PFSK-1 (cell line): ENCODE measurements at regions not wholly inside any gene's neighbourhood (a gene's known extent, or its start where the extent isn't known, plus 50 kb on each side); places are given as distances from the start of the nearest gene placed in this dataset.

Source experiments
- FOXP2 ChIP-seq: optimal IDR thresholded peaks from 2 replicates; pipeline ENCODE3; 2011; ENCODE audit warnings: borderline replicate concordance, control low read depth, inconsistent platforms; ENCODE audit not compliant: insufficient read depth; ENCODE audit errors: extremely low read length, extremely low read depth
- POLR2AphosphoS5 ChIP-seq: IDR thresholded peaks from 2 replicates; pipeline ENCODE4 v1.6.1; 2012; ENCODE audit warnings: low read depth, mild to moderate bottlenecking, control low read depth, low read length, moderate library complexity
- REST ChIP-seq, 2 experiments: IDR thresholded peaks; 2 replicates each; pipeline versions ENCODE4 v1.6.1 to v1.8.0; 2011 to 2012; ENCODE audit warnings: low read depth in 2 of 2, low read length in 2 of 2, control low read depth in 1 of 2, inconsistent platforms in 1 of 2, mild to moderate bottlenecking in 1 of 2, moderate library complexity in 1 of 2; ENCODE audit not compliant: insufficient read depth in 1 of 2
- SIN3A ChIP-seq: IDR thresholded peaks from 2 replicates; pipeline ENCODE4 v1.6.1; 2012; ENCODE audit warnings: mild to moderate bottlenecking, low read length, moderate library complexity, borderline replicate concordance; ENCODE audit not compliant: insufficient read depth
- TAF1 ChIP-seq: IDR thresholded peaks from 2 replicates; pipeline ENCODE4 v1.6.1; 2012; ENCODE audit warnings: low read length, control low read depth, borderline replicate concordance; ENCODE audit not compliant: insufficient read depth

GRCh38 chr6:92446052-92446451 is 973.3 kb downstream of the EPHA7 start:
- TF ChIP-seq FOXP2 (no peak), TAF1 (no peak), POLR2AphosphoS5 (no peak), REST (IDR thresholded peaks at IDR 0.05; ENCODE audit: insufficient read depth in 1 of 2, low read depth in 2 of 2, low read length in 2 of 2) (no peak), SIN3A (no peak)

DNA sequence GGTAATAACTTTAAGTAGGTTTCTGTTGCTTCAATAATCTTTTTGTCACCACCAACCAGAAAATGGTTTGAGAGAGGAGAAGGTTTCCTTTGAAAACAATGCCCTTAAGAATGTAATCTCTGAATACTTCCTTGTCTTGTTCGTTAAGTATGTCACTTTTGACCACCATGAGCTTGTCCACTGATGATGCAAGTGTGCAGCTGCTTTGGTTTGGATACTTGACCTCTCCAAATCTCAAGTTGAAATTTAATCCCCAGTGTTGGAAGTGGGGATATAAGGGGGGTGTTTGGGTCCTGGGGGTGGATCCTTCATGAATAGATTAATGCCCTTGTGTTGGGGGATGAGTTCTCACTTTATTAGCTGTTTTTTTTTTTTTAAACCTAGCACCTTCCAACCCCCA is 985.4 kb downstream of the EPHA7 start:
- TF ChIP-seq FOXP2 (no peak), REST (IDR thresholded peaks at IDR 0.05; ENCODE audit: insufficient read depth in 1 of 2, low read depth in 2 of 2, low read length in 2 of 2) (no peak), POLR2AphosphoS5 (no peak), SIN3A (no peak), TAF1 (no peak)

DNA sequence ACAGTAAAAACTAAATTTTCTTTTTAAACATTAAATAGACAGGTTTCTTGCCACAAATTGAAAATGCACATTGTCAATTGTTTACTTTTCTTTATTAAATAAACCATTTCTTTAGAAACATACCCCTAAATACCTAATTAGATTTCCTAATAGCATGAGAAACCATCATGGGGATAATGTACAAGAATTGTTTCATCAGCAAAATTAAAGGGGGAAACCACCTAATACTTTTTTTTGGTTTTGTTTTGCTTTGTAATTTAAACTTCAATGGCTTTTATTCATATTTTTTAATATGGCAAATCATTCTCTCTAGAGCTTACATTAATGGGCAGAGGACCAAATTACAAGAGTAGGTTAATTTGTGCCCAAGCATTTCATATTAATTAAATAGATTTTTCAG is 987.9 kb downstream of the EPHA7 start:
- TF ChIP-seq TAF1 (no peak), REST (IDR thresholded peaks at IDR 0.05; ENCODE audit: insufficient read depth in 1 of 2, low read depth in 2 of 2, low read length in 2 of 2) (no peak), SIN3A (no peak), FOXP2 (no peak), POLR2AphosphoS5 (no peak)

- TF ChIP-seq FOXP2 (no peak), REST (IDR thresholded peaks at IDR 0.05; ENCODE audit: insufficient read depth in 1 of 2, low read depth in 2 of 2, low read length in 2 of 2) (no peak), POLR2AphosphoS5 (no peak), SIN3A (no peak), TAF1 (no peak)
Observed at GRCh38 chr6:92428448-92428847, 990.9 kb downstream of the EPHA7 start.

DNA sequence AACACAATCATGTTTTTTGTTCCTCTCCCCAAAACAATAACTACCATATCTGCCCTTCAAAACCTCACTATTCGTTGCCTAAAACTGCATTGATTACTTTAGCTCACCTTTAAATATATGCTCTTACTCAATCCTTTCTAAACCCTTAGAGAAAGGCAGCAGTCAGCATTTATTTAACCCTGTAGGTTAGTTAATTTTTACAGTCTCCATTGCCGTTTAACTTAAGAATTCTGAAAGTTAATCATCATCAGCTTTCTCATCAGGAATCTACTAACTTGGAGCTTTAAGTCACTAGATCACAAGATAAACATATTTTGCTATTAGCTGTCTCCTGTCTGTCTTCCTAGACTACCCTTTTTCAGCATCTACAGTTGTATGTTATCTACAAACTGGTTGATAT is 991.9 kb downstream of the EPHA7 start:
- TF ChIP-seq REST (IDR thresholded peaks at IDR 0.05; ENCODE audit: insufficient read depth in 1 of 2, low read depth in 2 of 2, low read length in 2 of 2) (no peak), FOXP2 (no peak), TAF1 (no peak), SIN3A (no peak), POLR2AphosphoS5 (no peak)
